GM18858 (cell line): ENCODE measurements at regions not wholly inside any gene's neighbourhood (a gene's known extent, or its start where the extent isn't known, plus 50 kb on each side); places are given as distances from the start of the nearest gene placed in this dataset.
A peak's percentile ranks its signal among the peaks of the same experiment; 100 is the strongest.

Source experiments
- ATAC-seq: cut with Tn5 transposase; IDR thresholded peaks from one replicate; pipeline ENCODE4 v1.9.1; 2021; ENCODE audit not compliant: unreplicated experiment

DNA sequence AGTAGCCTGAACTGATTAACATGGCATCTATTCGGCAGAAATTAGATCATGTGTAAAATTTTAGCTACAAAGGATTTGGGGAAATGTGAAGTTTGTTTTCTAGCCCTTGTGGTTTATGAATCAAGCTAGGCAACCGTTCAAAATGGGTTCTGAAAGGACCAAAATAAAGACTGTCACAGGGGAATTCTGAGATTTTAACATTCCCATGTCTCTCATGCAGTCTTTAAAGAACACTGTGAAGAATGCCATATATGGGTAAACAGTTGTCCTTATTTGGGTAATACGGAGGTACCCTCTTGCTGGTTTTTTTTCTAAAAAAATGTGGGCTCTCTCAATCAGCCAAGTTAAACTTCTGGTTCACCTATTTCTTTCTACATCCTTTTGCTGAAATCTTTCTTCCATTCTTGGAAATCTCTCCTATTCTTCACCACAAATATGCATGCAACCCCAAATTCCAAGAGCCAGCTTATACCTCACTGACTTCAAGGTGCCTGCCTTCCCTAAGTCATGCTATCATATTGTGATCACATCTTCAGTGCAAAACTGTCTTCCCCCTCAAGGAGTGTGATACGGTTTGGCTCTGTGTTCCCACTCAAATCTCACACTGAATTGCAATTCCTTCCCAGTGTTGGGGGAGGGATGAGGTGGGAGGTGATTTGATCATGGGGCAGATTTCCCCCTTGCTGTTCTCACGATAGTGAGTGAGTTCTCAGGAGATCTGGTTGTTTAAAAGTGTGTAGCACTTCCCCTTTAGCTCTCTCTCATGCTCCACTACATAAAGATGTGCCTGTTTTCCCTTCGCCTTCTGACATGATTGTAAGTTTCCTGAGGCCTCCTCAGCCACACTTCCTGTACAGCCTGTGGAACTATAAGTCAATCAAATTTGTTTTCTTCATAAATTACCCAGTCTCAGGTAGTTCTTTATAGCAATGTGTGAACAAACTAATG lies 308.7 kb downstream of the TTLL7 start:
- ATAC-seq = no peak

GRCh38 chr1:83682132-83682531 lies 316.8 kb downstream of the TTLL7 start:
- ATAC-seq = no peak

DNA sequence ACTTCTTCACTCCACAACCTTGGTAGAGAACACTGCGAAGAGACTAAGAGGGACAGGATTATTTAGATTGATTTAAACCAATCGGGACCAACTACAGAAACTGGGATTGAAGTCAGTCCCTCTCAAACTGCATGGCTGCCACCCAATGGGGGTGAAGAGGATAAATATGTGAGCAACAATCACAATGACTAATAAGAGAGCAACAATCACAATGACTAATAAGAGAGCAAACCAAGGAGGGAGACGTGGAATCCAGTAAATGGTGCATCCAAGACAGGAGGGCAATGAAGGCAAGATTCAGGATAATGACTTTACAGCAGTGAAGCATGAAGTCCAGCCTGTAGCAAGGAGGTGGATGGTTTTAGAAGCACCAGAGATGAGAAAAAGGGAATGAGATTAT lies 322.8 kb downstream of the TTLL7 start:
- no peak for ATAC-seq

DNA sequence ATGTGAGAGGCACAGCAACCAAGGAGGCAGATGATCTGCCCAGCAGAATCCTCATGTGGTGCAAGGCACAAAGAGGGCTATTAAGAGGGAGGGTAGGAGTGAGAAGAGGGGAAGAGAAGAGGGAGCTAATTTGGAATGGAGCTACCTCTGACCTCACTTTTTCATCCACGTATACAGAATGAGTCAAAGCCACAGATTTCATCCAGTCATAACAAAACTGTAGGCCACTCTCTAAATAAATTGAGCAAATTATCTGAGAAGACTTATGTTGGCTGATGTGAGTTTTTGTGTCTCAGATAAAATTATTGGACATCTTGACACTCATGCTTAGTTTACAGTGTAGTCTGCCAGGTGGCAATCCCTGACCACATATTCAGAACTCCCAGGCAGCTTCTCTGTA lies 325.6 kb downstream of the TTLL7 start:
- ATAC-seq = peak; percentile 79

- no peak for ATAC-seq
Measured at GRCh38 chr1:83671586-83671985, 327.3 kb downstream of the TTLL7 start.

- no peak for ATAC-seq
Measured at GRCh38 chr1:83670909-83671565, 327.9 kb downstream of the TTLL7 start.

DNA sequence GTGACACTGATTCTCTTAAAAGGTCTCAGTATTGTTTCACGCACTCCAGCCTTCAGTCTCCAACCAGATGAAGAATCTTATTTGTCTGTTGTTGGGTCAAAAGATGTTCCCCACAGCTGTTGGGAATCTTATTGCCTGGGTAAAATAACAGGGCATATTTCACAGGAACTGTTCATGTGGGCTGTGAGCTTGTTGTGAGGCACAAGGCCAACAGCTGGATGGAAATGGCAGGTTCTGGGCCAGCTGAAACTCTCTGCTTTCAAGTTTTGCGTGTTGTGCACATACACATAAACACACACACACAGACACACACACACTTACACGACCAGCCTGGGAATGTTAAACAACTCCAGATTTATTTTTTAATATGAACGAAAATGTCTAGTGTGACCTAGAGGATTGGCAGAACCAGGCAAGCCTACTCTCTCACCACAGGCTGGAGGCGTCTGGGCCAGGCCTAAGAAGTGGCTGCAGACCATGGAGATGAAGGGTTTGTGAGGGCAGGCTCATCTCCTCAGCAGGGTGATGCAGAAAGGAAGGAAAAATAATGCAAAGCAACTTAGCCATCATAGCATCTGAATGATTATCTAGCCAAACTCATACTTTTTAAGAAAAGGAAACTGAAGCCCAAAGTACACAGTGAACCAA lies 357.0 kb downstream of the TTLL7 start:
- ATAC-seq = no peak

- ATAC-seq = no peak
Measured at GRCh38 chr1:83641206-83641658, 357.7 kb downstream of the TTLL7 start.

DNA sequence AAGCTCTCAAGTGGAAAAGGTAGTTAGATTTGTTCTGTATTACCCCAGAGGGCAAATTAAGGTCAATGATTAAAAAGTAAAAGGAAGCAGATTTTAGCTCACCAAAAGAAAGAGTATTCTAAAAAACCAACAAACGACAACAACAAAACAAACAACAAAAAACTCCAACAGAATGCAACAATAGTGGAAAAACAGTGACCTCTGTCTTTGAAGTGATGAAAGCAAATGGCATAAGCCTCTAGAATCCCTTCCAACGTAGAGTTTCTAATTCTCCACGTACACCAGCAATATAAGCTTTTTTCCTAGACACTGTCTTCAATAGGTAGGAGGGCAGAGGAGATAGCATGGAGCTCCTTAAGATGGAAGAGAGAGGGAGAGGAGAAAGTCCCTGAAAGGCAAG lies 359.1 kb downstream of the TTLL7 start:
- no peak for ATAC-seq

DNA sequence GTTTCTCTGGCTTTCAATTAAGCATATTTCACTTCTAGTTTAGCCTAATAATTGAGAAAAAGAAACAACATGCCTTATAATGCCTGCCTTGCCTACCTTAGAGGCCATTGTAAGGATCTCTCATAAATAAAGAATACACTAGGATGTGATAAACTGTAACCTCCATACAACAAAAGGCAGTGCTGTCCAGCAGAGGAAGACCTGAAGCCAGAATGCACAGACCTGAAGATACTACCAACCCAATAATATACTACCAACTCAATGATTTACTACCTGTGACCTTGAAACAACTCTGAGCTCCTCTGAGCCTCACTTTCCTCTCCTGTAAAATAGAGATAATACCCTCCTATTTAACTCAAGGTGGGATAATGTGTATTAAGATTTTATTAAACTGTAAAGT lies 361.3 kb downstream of the TTLL7 start:
- ATAC-seq = no peak

DNA sequence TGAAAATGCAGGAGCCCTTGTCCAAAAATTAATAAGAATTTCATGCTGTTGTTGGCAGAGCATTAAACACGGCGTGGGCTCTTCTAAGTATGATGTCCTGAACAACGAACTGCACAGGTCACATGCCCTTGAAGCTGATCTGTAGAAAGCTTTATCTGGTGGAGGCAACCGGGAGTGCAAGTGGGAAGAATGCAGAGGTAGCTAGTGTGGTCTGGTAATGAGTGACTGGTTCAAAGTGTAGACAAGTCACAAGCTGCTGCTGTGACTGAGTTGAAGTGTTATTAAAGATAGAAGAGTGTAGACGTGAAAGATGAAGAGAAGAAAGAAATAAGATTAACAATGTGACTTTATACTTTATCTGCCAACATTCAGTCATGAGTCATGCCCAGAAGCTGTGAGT lies 361.9 kb downstream of the TTLL7 start:
- ATAC-seq = no peak

GRCh38 chr1:83632906-83633305 lies 366.0 kb downstream of the TTLL7 start:
- ATAC-seq = no peak

DNA sequence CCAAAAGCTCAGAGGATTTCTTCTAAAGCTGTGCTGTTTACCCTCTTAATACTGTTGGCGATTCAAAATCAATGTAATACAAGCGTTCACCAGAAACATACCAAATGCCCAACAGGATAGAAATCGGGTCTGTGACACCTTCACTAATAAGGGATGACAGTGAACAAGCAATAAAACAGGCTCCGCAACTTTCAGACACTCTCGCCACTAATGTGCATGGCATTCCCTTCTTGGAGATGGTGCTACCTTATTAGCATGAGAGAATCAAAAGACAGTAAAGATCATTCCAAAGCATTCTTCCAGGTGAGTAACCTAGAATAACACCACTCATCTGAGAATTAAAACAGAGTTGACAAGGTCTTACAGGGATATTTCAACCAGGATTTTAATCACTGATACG lies 367.1 kb downstream of the TTLL7 start:
- no peak for ATAC-seq

- ATAC-seq = no peak
Measured at GRCh38 chr1:83627045-83627444, 371.9 kb downstream of the TTLL7 start.

GRCh38 chr1:83626603-83627002 lies 372.3 kb downstream of the TTLL7 start:
- ATAC-seq = peak; percentile 69

DNA sequence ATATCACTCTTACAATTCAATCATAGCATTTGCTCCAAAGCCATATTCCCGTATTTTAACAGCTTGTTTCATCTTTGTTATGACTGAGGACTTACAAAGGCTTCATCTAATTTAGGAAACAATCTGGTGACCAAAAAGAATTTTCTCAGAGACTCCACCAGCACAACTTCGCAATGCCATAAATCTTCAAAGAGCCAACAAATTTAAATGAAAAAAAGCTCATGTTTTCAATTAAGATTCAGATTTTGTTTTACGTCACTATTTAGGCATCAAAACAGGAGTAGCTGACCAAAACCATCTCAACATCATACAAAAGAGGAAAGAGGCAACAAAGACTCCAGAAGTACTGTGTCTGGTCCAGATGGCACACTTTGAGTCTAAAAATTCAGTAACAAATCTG lies 373.3 kb downstream of the TTLL7 start:
- ATAC-seq = no peak

GRCh38 chr1:83620016-83620415 lies 378.9 kb downstream of the TTLL7 start:
- no peak for ATAC-seq

DNA sequence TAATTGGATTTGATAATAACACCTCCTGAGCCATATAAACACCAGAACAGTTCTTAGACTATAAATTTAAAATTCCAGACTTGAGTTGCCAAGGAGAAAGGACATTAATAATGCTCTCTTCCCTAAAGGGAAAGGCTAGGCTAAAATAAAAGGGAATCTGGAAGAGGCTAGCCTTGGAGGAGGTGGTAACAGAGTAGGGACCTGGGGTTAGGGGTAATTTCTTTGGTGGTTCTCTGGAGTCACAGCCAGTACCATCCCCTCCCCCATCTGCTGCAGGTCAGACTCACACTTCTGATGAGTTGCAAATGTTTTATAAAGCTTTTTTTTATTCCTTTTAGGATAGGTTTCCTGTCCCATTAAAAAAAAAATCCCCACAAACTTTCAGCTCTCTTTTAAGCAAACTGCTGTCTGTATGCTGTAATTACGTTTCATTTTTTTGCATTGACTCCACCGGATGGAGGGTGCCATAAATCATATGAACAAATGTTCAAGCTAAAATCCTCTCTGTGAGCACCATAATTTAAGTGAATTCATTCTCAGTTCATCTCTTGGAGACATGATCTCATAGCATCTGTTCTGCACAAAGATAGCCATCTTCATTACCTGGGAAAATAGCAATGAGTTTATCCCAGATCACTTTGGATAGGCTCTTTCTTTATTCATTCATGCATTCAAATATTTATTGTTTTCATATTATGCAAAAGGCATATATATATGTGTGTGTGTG lies 379.6 kb downstream of the TTLL7 start:
- ATAC-seq = no peak

DNA sequence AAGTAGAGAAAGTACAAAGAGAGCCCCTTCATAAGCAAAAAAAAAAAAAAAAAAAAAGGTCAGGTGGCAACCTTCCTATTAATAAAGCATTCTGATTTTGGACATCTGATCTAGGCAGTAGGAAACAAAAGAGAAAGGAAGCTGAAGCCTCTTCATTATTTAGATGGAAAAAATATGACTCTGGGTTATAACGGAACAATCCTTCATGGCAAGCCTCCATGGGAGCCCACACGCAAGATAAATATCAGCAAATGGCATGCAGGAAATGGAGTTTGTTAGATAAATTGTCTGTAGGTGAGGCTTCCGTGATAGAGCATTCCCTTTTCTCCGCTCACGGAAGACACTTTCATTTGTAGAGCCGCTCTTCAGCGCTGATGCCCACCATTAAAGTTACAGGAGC lies 381.0 kb downstream of the TTLL7 start:
- no peak for ATAC-seq

DNA sequence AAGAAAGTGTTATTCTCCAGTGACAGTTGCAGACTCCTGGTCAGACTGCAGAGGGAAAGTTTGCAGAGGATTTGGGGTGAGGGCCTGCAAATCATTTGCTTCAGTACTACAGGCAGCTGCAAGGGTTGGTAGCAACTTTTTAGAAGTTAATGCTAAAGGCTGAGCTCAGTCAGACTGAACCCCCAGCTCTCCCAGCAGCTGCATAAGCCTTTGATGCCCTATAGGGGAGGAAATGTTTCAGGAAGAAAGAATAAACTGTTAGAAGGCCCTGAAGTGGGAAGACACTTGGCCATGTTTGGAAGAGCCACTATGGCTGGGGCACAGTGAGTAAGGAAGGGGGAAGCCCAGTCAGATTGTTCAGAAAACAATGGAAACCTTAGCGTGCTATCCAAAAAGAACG lies 383.6 kb downstream of the TTLL7 start:
- ATAC-seq = no peak

- ATAC-seq = no peak
Measured at GRCh38 chr1:83606416-83606955, 392.4 kb downstream of the TTLL7 start.
